Ishikawa (cell line): ENCODE measurements at regions not wholly inside any gene's neighbourhood (a gene's known extent, or its start where the extent isn't known, plus 50 kb on each side); places are given as distances from the start of the nearest gene placed in this dataset.
A peak's percentile ranks its signal among the peaks of the same experiment; 100 is the strongest.

ENCODE experiments used
- CEBPB ChIP-seq: IDR thresholded peaks from 2 replicates; pipeline ENCODE4 v1.6.1; 2012
- CREB1 ChIP-seq: IDR thresholded peaks from 2 replicates; pipeline ENCODE4 v1.6.1; 2012; ENCODE audit warnings: low read depth
- EGR1 ChIP-seq: IDR thresholded peaks from 2 replicates; pipeline ENCODE4 v1.6.1; 2012
- EP300 ChIP-seq: IDR thresholded peaks from 2 replicates; pipeline ENCODE4 v1.6.1; 2012; ENCODE audit warnings: borderline replicate concordance
- FOXM1 ChIP-seq: IDR thresholded peaks from 2 replicates; pipeline ENCODE4 v1.6.1; 2012; ENCODE audit warnings: low read depth, borderline replicate concordance
- NFIC ChIP-seq: IDR thresholded peaks from 2 replicates; pipeline ENCODE4 v1.6.1; 2012
- RAD21 ChIP-seq: IDR thresholded peaks from 2 replicates; pipeline ENCODE4 v1.6.1; 2012; ENCODE audit warnings: low read depth
- TAF1 ChIP-seq: IDR thresholded peaks from 2 replicates; pipeline ENCODE4 v1.6.1; 2012; ENCODE audit warnings: low read depth, mild to moderate bottlenecking
- TCF12 ChIP-seq: IDR thresholded peaks from 2 replicates; pipeline ENCODE4 v1.6.1; 2012; ENCODE audit warnings: low read depth
- TEAD4 ChIP-seq: IDR thresholded peaks from 2 replicates; pipeline ENCODE4 v1.6.1; 2012
- YY1 ChIP-seq: IDR thresholded peaks from 2 replicates; pipeline ENCODE4 v1.6.1; 2012; ENCODE audit warnings: low read depth
- ZBTB7A ChIP-seq: IDR thresholded peaks from 2 replicates; pipeline ENCODE4 v1.6.1; 2012; ENCODE audit warnings: low read depth
- TF ChIP-seq, protein P1 (sequence below): IDR thresholded peaks from 2 replicates; pipeline ENCODE4 v1.6.1; 2012
- TF ChIP-seq, protein P2 (sequence below): IDR thresholded peaks from 2 replicates; pipeline ENCODE4 v1.6.1; 2012
- TF ChIP-seq, protein P3 (sequence below): IDR thresholded peaks from 2 replicates; pipeline ENCODE4 v1.6.1; 2012; ENCODE audit warnings: low read depth, mild to moderate bottlenecking

DNA sequence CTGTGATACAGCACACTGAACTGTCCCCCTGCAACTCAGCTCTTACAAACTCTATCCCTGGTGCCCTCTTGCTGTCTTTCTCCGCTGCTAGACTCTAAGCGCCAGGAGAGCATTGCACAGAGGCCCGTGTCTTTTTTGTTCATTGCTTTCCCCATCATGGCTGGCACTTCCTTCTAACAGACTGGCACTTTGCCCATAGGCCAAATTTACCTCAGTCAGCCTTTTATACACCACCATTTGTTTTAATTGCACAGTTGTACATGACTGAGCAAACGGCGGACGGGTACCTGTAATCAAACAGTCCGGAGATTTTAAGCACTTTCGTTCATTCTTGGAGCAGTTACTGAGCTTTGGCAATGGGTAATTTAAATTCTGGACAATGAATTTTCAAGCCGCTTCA lies 102.2 kb upstream of the CLINT1 start:
- no peak for TF ChIP-seq EP300
- TF ChIP-seq, protein P1, sequence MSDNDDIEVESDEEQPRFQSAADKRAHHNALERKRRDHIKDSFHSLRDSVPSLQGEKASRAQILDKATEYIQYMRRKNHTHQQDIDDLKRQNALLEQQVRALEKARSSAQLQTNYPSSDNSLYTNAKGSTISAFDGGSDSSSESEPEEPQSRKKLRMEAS, result no peak
- TF ChIP-seq TCF12, result no peak
- TF ChIP-seq CEBPB, result no peak
- TF ChIP-seq EGR1, result no peak
- no peak for TF ChIP-seq NFIC
- TF ChIP-seq YY1, result no peak
- TF ChIP-seq, protein P2, sequence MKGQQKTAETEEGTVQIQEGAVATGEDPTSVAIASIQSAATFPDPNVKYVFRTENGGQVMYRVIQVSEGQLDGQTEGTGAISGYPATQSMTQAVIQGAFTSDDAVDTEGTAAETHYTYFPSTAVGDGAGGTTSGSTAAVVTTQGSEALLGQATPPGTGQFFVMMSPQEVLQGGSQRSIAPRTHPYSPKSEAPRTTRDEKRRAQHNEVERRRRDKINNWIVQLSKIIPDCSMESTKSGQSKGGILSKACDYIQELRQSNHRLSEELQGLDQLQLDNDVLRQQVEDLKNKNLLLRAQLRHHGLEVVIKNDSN, result no peak
- TF ChIP-seq FOXM1, result no peak
- TF ChIP-seq CREB1, result no peak

DNA sequence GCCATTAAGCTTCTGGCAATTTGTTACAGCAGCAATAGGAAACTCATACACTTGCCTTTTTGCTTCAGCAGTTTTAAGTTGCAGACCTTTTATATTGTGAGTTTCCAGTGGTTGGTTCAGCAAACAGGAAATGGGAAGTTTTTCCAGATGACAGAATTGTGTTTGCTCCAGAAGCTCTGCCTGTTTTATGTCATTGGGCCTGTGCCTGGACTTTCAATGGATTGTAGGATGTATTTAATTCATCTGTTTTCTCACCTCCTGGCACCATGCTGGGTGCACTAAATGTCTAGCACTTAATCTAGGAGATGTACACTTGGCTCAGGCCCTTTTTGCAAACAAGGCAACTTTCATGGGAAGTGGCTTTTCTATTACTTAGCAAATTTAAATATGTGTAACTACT lies 100.4 kb upstream of the CLINT1 start:
- TF ChIP-seq TCF12 (peak; percentile 75), TEAD4 (peak; percentile 30; the same call in 1 of the 2 replicates), NFIC (peak; percentile 63), EP300 (peak; percentile 75), FOXM1 (peak; percentile 61; the same call in 1 of the 2 replicates)
- TF ChIP-seq, protein P2, result no peak
- TF ChIP-seq, protein P3, sequence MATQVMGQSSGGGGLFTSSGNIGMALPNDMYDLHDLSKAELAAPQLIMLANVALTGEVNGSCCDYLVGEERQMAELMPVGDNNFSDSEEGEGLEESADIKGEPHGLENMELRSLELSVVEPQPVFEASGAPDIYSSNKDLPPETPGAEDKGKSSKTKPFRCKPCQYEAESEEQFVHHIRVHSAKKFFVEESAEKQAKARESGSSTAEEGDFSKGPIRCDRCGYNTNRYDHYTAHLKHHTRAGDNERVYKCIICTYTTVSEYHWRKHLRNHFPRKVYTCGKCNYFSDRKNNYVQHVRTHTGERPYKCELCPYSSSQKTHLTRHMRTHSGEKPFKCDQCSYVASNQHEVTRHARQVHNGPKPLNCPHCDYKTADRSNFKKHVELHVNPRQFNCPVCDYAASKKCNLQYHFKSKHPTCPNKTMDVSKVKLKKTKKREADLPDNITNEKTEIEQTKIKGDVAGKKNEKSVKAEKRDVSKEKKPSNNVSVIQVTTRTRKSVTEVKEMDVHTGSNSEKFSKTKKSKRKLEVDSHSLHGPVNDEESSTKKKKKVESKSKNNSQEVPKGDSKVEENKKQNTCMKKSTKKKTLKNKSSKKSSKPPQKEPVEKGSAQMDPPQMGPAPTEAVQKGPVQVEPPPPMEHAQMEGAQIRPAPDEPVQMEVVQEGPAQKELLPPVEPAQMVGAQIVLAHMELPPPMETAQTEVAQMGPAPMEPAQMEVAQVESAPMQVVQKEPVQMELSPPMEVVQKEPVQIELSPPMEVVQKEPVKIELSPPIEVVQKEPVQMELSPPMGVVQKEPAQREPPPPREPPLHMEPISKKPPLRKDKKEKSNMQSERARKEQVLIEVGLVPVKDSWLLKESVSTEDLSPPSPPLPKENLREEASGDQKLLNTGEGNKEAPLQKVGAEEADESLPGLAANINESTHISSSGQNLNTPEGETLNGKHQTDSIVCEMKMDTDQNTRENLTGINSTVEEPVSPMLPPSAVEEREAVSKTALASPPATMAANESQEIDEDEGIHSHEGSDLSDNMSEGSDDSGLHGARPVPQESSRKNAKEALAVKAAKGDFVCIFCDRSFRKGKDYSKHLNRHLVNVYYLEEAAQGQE, result no peak
- TF ChIP-seq, protein P1, result no peak

DNA sequence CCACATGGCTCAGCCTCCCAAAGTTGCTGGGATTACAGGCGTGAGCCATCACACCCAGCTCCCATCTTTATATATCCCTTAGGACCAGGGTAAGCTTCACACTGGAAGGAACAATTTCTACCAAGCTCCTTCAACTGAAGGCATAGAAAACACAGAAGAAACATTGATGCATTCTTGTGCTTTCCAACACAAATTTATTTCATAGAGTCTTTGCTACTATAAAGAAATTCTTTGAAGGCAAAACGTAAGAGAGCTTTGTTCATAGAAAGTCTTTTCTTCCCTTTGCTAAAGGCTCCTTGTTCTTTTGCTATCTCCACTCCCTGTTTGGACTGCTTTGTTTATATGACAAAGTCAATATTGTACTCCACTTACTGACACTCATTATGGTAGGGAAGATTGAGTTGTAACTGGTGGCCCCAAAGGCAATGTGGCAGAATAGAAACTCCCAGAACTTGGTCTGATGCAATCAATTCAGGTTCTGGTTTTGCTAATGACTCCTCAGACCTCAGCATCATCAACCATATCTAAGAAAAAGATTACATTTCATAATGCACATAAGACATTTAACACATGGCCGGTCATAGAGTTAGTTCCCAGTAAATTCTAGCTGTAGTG lies 97.4 kb upstream of the CLINT1 start:
- TF ChIP-seq NFIC (no peak), TEAD4 (no peak), YY1 (no peak), TAF1 (no peak), RAD21 (no peak), CEBPB (no peak), CREB1 (no peak), FOXM1 (no peak), EGR1 (no peak), EP300 (no peak), TCF12 (no peak), ZBTB7A (no peak)
- TF ChIP-seq, protein P3, result no peak
- TF ChIP-seq, protein P2, result no peak
- TF ChIP-seq, protein P1, result no peak

DNA sequence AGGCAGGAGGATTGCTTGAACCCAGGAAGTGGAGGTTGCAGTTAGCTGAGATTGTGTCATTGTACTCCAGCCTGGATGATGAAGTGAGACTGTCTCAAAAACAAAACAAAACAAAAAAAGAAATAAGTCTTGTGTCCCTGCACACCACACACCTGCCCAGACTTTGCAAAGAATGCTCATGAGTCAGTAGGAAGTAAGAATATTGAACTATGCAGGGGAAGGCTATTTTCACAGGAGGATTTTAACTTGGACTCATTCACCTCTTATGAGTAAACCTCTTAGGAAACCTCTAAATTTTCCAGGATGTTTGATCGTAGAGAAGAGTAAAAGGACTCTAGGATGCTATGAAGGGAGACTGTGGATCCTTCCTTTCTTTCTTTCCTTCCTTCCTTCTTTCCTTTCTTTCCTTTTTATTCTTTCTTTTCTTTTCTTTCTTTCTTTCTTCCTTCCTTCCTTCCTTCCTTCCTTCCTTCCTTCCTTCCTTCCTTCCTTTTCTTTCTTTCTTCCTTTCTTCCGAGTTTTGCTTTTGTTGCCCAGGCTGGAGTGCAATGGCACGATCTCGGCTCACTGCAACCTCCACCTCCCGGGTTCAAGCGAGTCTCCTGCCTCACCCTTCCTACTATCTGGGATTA lies 96.7 kb upstream of the CLINT1 start:
- TF ChIP-seq TAF1 (no peak), EP300 (no peak), EGR1 (no peak), RAD21 (no peak)

DNA sequence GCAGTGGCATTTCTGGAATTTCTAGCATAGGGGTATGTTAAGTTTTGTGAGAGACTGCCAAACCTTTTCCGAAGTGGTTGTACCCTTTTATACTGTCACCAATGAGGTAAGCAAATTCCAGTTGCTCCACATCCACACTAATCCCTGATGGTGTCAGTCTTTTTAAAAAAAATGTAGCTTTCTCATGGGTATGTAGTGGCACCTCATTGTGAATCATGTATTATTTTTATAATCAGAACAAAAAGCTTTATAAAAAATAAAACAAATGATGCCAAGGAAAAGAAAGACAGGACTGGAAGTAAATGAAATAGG lies 93.4 kb upstream of the CLINT1 start:
- TF ChIP-seq RAD21 (no peak), EP300 (no peak), ZBTB7A (no peak), TEAD4 (no peak), TAF1 (no peak), CREB1 (no peak), FOXM1 (no peak), YY1 (no peak), CEBPB (no peak)
- TF ChIP-seq, protein P2, result no peak
- TF ChIP-seq, protein P1, result no peak
